K562 (cell line): ENCODE measurements at regions not wholly inside any gene's neighbourhood (a gene's known extent, or its start where the extent isn't known, plus 50 kb on each side); places are given as distances from the start of the nearest gene placed in this dataset.

ENCODE experiments used
- BCL6 ChIP-seq: fragments of 250-450 bp; sonication (Bioruptor Pico); IDR thresholded peaks from 2 replicates; pipeline ENCODE4 v1.4.0; 2020
- BRD4 ChIP-seq: fragments of 200-600 bp; sonication (generic); IDR thresholded peaks from 2 replicates; pipeline ENCODE4 v1.6.1; 2017; ENCODE audit warnings: inconsistent platforms
- CEBPG ChIP-seq, 3 experiments: fragments of 200-800 bp in 1 of 3; sonication (Bioruptor generic) in 1 of 3; sonication (generic) in 1 of 3; formaldehyde crosslinking in 1 of 3; IDR thresholded peaks in 2 of 3; conservative IDR thresholded peaks in 1 of 3; 2 replicates each; pipeline versions ENCODE4 v1.6.1 to v1.8.0; 2016 to 2022; ENCODE audit warnings: missing compliant biosample characterization in 2 of 3, missing genetic modification characterization in 2 of 3, mild to moderate bottlenecking in 1 of 3, missing genetic modification reagents in 1 of 3
- DPF2 ChIP-seq: fragments of 450-650 bp; IDR thresholded peaks from 2 replicates; pipeline ENCODE4 v1.6.1; 2016
- GTF2E2 ChIP-seq: fragments of 200-800 bp; sonication (Bioruptor generic); IDR thresholded peaks from 2 replicates; pipeline ENCODE4 v1.6.1; 2016; ENCODE audit warnings: missing genetic modification characterization, missing compliant biosample characterization
- KAT8 ChIP-seq: fragments of 450-650 bp; IDR thresholded peaks from 2 replicates; pipeline ENCODE4 v1.6.1; 2016; ENCODE audit warnings: low read depth, mild to moderate bottlenecking
- MAFF ChIP-seq: IDR thresholded peaks from 2 replicates; pipeline ENCODE4 v1.6.1; 2012; ENCODE audit warnings: low read length, improper control_type of control experiment
- MAFK ChIP-seq: IDR thresholded peaks from 2 replicates; pipeline ENCODE4 v1.6.1; 2011; ENCODE audit warnings: low read length, improper control_type of control experiment
- NUFIP1 ChIP-seq: fragments of 450-650 bp; IDR thresholded peaks from 2 replicates; pipeline ENCODE4 v1.6.1; 2018; ENCODE audit not compliant: partially characterized antibody
- RCOR1 ChIP-seq, 2 experiments: IDR thresholded peaks; 2 replicates each; pipeline ENCODE4 v1.6.1; 2012; ENCODE audit warnings: low read depth in 2 of 2, low read length in 2 of 2, borderline replicate concordance in 1 of 2, improper control_type of control experiment in 1 of 2
- SMAD3 ChIP-seq: fragments of 450-650 bp; formaldehyde crosslinking; conservative IDR thresholded peaks from 2 replicates; pipeline ENCODE4 v1.4.0; 2020; ENCODE audit warnings: mild to moderate bottlenecking
- TARDBP ChIP-seq: fragments of 450-650 bp; IDR thresholded peaks from 2 replicates; pipeline ENCODE4 v1.6.1; 2016
- ZFX ChIP-seq: sonication (generic); formaldehyde crosslinking; IDR thresholded peaks from 2 replicates; pipeline ENCODE4 v1.8.0; 2022; ENCODE audit warnings: mild to moderate bottlenecking, missing genetic modification reagents, moderate library complexity
- ZNF324 ChIP-seq: fragments of 250-450 bp; sonication (Bioruptor Pico); IDR thresholded peaks from 2 replicates; pipeline ENCODE4 v1.4.0; 2020; ENCODE audit warnings: mild to moderate bottlenecking
- ZNF551 ChIP-seq: fragments of 250-450 bp; sonication (Bioruptor Pico); IDR thresholded peaks from 2 replicates; pipeline ENCODE4 v1.5.0; 2021; ENCODE audit warnings: mild to moderate bottlenecking, moderate library complexity
- ZNF57 ChIP-seq: fragments of 450-650 bp; formaldehyde crosslinking; IDR thresholded peaks from 2 replicates; pipeline ENCODE4 v1.4.0; 2020; ENCODE audit warnings: mild to moderate bottlenecking, moderate library complexity
- TF ChIP-seq, protein P1 (sequence below): IDR thresholded peaks from 2 replicates; pipeline ENCODE4 v1.6.1; 2014; ENCODE audit warnings: antibody characterized with exemption
- TF ChIP-seq, protein P2 (sequence below): fragments of 450-650 bp; formaldehyde crosslinking; IDR thresholded peaks from 2 replicates; pipeline ENCODE4 v1.4.0; 2020; ENCODE audit warnings: mild to moderate bottlenecking, moderate library complexity
- TF ChIP-seq, protein P3 (sequence below): fragments of 450-650 bp; IDR thresholded peaks from one replicate; pipeline ENCODE4 v1.6.1; 2018; ENCODE audit warnings: mild to moderate bottlenecking, moderate library complexity; ENCODE audit not compliant: partially characterized antibody
- TF ChIP-seq, protein P4 (sequence below): sonication (generic); formaldehyde crosslinking; IDR thresholded peaks from 2 replicates; pipeline ENCODE4 v1.8.0; 2022; ENCODE audit warnings: mild to moderate bottlenecking, missing genetic modification reagents
- TF ChIP-seq, protein P5 (sequence below): sonication (generic); formaldehyde crosslinking; IDR thresholded peaks from 2 replicates; pipeline ENCODE4 v1.8.0; 2023; ENCODE audit warnings: mild to moderate bottlenecking, missing genetic modification reagents
- TF ChIP-seq, protein P6 (sequence below): sonication (generic); IDR thresholded peaks from 2 replicates; pipeline ENCODE4 v1.6.1; 2016

DNA sequence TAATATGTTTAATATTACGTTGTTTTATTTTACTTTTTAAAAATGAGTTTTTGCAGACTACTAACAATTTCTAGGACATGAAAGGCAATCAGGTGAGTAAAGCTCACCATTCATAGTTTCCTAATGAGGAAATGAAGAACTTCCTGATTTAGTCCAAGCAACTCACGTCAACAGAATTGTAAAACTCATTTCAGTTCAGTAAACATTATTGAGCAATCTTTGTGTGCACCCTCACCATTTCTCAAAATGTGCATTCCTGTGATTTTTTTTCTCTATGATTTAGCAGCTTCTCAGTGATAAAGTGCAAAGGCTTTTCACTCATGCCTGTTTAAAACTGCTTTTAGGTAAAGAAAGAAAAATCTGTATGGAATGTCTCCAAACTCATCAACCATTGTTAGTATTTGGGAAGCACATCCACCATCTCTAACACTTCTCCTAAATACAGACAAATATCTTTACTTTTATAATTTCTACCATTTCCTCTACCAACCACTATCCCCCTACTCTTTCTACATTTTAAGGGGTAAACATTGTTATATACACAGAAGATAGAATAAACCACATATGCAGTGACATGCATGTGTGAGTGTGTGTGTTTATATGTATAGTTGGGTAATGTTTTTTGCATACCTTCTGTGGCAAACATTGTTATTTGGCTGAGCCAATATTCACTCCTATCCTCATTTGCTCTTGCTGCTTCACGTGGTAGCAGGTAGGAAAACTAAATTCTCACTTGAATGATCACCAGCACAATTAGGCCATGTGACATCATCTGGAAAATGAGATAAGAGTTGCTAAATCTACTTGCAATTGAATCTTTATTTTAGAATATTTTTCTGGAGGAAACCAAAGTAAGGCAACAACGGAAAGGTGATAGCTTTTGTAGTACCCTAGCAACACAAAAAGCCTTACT lies 54.7 kb upstream of the PRDM8 start (continued):
- no peak for TF ChIP-seq SMAD3
- no peak for TF ChIP-seq DPF2
- no peak for TF ChIP-seq ZNF57
- TF ChIP-seq NUFIP1: no peak
- no peak for TF ChIP-seq GTF2E2 (tag)
- TF ChIP-seq, protein P1, sequence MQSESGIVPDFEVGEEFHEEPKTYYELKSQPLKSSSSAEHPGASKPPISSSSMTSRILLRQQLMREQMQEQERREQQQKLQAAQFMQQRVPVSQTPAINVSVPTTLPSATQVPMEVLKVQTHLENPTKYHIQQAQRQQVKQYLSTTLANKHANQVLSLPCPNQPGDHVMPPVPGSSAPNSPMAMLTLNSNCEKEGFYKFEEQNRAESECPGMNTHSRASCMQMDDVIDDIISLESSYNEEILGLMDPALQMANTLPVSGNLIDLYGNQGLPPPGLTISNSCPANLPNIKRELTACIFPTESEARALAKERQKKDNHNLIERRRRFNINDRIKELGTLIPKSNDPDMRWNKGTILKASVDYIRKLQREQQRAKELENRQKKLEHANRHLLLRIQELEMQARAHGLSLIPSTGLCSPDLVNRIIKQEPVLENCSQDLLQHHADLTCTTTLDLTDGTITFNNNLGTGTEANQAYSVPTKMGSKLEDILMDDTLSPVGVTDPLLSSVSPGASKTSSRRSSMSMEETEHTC: no peak
- no peak for TF ChIP-seq BCL6 (CRISPR knock-in tag)
- no peak for TF ChIP-seq ZNF324 (CRISPR knock-in tag)
- TF ChIP-seq MAFF: no peak
- TF ChIP-seq, protein P2, sequence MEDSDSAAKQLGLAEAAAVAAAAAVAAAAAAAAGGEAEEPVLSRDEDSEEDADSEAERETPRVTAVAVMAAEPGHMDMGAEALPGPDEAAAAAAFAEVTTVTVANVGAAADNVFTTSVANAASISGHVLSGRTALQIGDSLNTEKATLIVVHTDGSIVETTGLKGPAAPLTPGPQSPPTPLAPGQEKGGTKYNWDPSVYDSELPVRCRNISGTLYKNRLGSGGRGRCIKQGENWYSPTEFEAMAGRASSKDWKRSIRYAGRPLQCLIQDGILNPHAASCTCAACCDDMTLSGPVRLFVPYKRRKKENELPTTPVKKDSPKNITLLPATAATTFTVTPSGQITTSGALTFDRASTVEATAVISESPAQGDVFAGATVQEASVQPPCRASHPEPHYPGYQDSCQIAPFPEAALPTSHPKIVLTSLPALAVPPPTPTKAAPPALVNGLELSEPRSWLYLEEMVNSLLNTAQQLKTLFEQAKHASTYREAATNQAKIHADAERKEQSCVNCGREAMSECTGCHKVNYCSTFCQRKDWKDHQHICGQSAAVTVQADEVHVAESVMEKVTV (CRISPR knock-in tag): no peak
- TF ChIP-seq KAT8: no peak
- no peak for TF ChIP-seq ZFX (CRISPR knock-in tag)
- TF ChIP-seq BRD4: 0 out of 2 replicates have a peak, but pooled peaks have one; percentile 29
- TF ChIP-seq, protein P3, sequence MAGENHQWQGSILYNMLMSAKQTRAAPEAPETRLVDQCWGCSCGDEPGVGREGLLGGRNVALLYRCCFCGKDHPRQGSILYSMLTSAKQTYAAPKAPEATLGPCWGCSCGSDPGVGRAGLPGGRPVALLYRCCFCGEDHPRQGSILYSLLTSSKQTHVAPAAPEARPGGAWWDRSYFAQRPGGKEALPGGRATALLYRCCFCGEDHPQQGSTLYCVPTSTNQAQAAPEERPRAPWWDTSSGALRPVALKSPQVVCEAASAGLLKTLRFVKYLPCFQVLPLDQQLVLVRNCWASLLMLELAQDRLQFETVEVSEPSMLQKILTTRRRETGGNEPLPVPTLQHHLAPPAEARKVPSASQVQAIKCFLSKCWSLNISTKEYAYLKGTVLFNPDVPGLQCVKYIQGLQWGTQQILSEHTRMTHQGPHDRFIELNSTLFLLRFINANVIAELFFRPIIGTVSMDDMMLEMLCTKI: no peak
- TF ChIP-seq, protein P4, sequence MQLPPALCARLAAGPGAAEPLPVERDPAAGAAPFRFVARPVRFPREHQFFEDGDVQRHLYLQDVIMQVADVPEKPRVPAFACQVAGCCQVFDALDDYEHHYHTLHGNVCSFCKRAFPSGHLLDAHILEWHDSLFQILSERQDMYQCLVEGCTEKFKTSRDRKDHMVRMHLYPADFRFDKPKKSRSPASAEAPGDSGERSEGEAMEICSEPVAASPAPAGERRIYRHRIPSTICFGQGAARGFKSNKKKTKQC (CRISPR knock-in tag): no peak
- no peak for TF ChIP-seq ZNF551 (CRISPR knock-in tag)
- no peak for TF ChIP-seq MAFK
- TF ChIP-seq, protein P5, sequence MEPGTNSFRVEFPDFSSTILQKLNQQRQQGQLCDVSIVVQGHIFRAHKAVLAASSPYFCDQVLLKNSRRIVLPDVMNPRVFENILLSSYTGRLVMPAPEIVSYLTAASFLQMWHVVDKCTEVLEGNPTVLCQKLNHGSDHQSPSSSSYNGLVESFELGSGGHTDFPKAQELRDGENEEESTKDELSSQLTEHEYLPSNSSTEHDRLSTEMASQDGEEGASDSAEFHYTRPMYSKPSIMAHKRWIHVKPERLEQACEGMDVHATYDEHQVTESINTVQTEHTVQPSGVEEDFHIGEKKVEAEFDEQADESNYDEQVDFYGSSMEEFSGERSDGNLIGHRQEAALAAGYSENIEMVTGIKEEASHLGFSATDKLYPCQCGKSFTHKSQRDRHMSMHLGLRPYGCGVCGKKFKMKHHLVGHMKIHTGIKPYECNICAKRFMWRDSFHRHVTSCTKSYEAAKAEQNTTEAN: no peak
- TF ChIP-seq, protein P6, sequence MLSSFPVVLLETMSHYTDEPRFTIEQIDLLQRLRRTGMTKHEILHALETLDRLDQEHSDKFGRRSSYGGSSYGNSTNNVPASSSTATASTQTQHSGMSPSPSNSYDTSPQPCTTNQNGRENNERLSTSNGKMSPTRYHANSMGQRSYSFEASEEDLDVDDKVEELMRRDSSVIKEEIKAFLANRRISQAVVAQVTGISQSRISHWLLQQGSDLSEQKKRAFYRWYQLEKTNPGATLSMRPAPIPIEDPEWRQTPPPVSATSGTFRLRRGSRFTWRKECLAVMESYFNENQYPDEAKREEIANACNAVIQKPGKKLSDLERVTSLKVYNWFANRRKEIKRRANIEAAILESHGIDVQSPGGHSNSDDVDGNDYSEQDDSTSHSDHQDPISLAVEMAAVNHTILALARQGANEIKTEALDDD: no peak
- TF ChIP-seq RCOR1 (IDR thresholded peaks at IDR 0.05; ENCODE audit: borderline replicate concordance in 1 of 2, low read depth in 2 of 2, low read length in 2 of 2): no peak; a peak in 2 of 4 replicates
- no peak for TF ChIP-seq TARDBP
- TF ChIP-seq CEBPG (CRISPR knock-in tag; IDR thresholded peaks at IDR 0.05): peak; percentile 80
- TF ChIP-seq CEBPG (tag; conservative IDR thresholded peaks at IDR 0.05 in 1 of 2, IDR thresholded peaks at IDR 0.05 in 1 of 2): peak; percentile 92 to 94
